Upper lobe of left lung (tissue), 6 donors: ENCODE measurements at regions not wholly inside any gene's neighbourhood (a gene's known extent, or its start where the extent isn't known, plus 50 kb on each side); places are given as distances from the start of the nearest gene placed in this dataset.

Source experiments
- ATAC-seq, 2 donors: fragments of 200-7000 bp; cut with Tn5 transposase; one replicate each; pipeline ENCODE4 v1.9.1; 2022; ENCODE audit warnings: mild to moderate bottlenecking in 2 of 2, moderate library complexity in 2 of 2; ENCODE audit not compliant: low FRiP score in 2 of 2
- DNase-seq, 2 donors: peaks; one replicate each; pipeline ENCODE4 v3.0.0-alpha.2; 2019 to 2020
- H3K27ac ChIP-seq, 4 donors: fragments of 200-600 bp; sonication (generic); one replicate each; pipeline ENCODE4 v1.5.1; 2016 to 2019
- H3K27me3 ChIP-seq, 4 donors: fragments of 200-600 bp; sonication (generic); one replicate each; pipeline ENCODE4 v1.5.1; 2017 to 2019
- H3K36me3 ChIP-seq, 4 donors: fragments of 200-600 bp; sonication (generic); one replicate each; pipeline ENCODE4 v1.5.1; 2016 to 2019
- H3K4me1 ChIP-seq, 4 donors: fragments of 200-600 bp; sonication (generic); one replicate each; pipeline ENCODE4 v1.5.1; 2018 to 2019
- H3K4me3 ChIP-seq, 4 donors: fragments of 200-600 bp; sonication (generic); one replicate each; pipeline ENCODE4 v1.5.1; 2017 to 2019; ENCODE audit warnings: mild to moderate bottlenecking in 2 of 4, moderate library complexity in 1 of 4
- H3K9me3 ChIP-seq, 4 donors: fragments of 200-600 bp; sonication (generic); one replicate each; pipeline ENCODE4 v1.5.1; 2018 to 2019
- EP300 ChIP-seq, 4 donors: sonication (generic); formaldehyde crosslinking; IDR thresholded peaks; one replicate each; pipeline ENCODE4 v1.5.1; 2017; ENCODE audit warnings: antibody characterized with exemption in 4 of 4, control low read depth in 2 of 4
- POLR2A ChIP-seq, 4 donors: fragments of 450-650 bp; IDR thresholded peaks; one replicate each; pipeline ENCODE4 v1.5.1; 2016 to 2017; ENCODE audit warnings: antibody characterized with exemption in 4 of 4, mild to moderate bottlenecking in 2 of 4
- POLR2AphosphoS5 ChIP-seq, 2 donors: sonication (generic); formaldehyde crosslinking; IDR thresholded peaks; one replicate each; pipeline ENCODE4 v1.5.1; 2017; ENCODE audit warnings: antibody characterized with exemption in 2 of 2
- WGBS, 2 donors: methylation state at CpG; one replicate each; pipeline ENCODE4 v1.1.5; 2017 to 2018; 5-methylcytosine and 5-hydroxymethylcytosine counted together
- TF ChIP-seq, protein P1 (sequence below), 6 experiments: fragments of 450-650 bp in 4 of 6; fragments of 200-600 bp in 2 of 6; sonication (generic) in 2 of 6; IDR thresholded peaks; one replicate each; pipeline ENCODE4 v1.5.1; 2016 to 2019; ENCODE audit warnings: antibody characterized with exemption in 6 of 6
- donor health status: DM: no; HTN: no; CAD: no; lungs with moderate emphysema.
- donor health status: DM: no; HTN: yes; CAD: no; lungs with severe emphysema.

- H3K4me3 ChIP-seq: no peak overlapping the region
- DNase-seq (no peak), ATAC-seq (no peak)
- no peaks in the 10 kb centered on the region for H3K9me3 ChIP-seq
- no peaks in the 10 kb centered on the region for H3K36me3 ChIP-seq
- no peaks in the 10 kb centered on the region for H3K27me3 ChIP-seq
- H3K4me1 ChIP-seq: peaks cover 11 to 16% (median 12%) of the 10 kb centered on the region in 4 donors
- no peak overlapping the region for H3K27ac ChIP-seq
- TF ChIP-seq EP300 (IDR thresholded peaks at IDR 0.05): no peak
- TF ChIP-seq, protein P1, sequence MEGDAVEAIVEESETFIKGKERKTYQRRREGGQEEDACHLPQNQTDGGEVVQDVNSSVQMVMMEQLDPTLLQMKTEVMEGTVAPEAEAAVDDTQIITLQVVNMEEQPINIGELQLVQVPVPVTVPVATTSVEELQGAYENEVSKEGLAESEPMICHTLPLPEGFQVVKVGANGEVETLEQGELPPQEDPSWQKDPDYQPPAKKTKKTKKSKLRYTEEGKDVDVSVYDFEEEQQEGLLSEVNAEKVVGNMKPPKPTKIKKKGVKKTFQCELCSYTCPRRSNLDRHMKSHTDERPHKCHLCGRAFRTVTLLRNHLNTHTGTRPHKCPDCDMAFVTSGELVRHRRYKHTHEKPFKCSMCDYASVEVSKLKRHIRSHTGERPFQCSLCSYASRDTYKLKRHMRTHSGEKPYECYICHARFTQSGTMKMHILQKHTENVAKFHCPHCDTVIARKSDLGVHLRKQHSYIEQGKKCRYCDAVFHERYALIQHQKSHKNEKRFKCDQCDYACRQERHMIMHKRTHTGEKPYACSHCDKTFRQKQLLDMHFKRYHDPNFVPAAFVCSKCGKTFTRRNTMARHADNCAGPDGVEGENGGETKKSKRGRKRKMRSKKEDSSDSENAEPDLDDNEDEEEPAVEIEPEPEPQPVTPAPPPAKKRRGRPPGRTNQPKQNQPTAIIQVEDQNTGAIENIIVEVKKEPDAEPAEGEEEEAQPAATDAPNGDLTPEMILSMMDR (IDR thresholded peaks at IDR 0.05): no peak
- TF ChIP-seq POLR2AphosphoS5 (IDR thresholded peaks at IDR 0.05): no peak
- no peak for TF ChIP-seq POLR2A (IDR thresholded peaks at IDR 0.05)
- WGBS, 2 donors: 85 to 87% methylated on average over 8 to 11 of the region's 11 CpGs
These were observed 55.6 kb upstream of the BCL2L14 start for GRCh38 chr12:12015073-12015685.

DNA sequence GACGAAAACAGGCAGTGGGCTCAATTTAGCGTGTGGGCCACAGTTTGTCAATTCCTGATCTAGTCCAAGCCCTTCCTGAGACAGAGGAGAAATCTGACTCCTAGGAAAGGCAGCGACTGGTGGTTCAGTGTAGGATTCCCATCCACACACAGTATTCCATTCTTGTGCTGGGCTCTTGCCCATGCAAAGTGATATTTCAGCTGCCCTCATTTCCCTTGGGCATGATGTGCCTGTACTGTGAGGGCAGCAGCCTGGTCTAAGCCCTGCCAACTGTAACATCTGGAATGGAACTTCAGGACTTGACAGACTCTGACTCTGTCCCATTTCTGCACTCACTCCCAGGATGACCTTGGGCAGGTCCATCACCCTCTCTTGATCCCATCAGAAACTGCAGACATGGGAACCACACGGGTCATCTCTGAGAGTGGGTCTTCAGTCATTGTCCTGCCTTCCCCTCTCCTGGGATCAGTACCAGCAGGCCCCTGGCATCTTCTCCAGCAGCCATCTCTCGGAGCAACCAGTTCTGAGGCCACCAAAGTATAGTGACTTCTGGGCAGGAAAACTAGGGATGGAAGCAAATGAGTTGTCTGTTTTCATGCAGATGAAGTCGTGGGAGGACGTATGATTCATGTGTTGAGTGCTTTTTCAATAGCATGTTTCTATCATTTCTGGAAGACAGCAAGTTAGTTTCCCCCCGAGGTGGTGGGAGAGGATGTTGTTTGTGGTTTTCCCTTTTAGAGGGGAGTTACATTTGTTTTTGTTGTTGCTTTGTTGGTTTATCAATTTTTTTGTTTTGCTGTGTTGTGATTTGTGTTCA is 54.2 kb upstream of the BCL2L14 start:
- H3K4me3 ChIP-seq: no peak overlapping the region
- H3K4me1 ChIP-seq: peaks cover 0 to 4% (median 2%) of the 10 kb centered on the region in 4 donors
- DNase-seq: no peak
- 67 to 82% methylated on average over 8 of the region's 8 CpGs for WGBS, 2 donors
- H3K9me3 ChIP-seq: no peaks in the 10 kb centered on the region
- H3K36me3 ChIP-seq: no peaks in the 10 kb centered on the region
- TF ChIP-seq POLR2A (IDR thresholded peaks at IDR 0.05): no peak
- no peak for TF ChIP-seq POLR2AphosphoS5 (IDR thresholded peaks at IDR 0.05)
- TF ChIP-seq, protein P1 (IDR thresholded peaks at IDR 0.05): no peak
- no peak for TF ChIP-seq EP300 (IDR thresholded peaks at IDR 0.05)
- no peaks in the 10 kb centered on the region for H3K27me3 ChIP-seq
- ATAC-seq: no peak
- no peak overlapping the region for H3K27ac ChIP-seq

DNA sequence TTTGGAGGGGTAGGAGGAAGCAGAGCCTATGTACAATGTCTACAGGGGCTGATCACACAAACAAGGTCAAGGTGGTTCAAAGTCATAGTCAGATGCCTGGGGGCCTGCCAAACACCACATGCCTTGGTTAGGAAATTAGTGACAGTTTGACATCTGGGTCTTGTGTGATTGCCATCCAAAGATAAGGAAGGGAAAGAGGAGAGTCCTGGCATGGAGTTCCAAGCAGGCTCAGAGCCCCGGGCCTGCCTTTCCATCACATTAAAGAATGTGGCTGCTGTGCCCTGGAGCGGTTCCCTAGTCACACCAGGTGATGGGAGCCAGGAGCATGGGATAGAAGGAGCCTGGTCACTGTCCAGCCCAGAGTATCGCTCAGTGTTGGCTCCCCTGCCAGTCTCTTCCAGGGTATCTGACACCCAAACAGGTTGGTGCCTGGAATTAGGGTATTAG is 53.6 kb upstream of the BCL2L14 start:
- peaks cover 0 to 4% (median 0%) of the 10 kb centered on the region in 4 donors for H3K4me1 ChIP-seq
- H3K4me3 ChIP-seq: no peak overlapping the region
- H3K27me3 ChIP-seq: no peaks in the 10 kb centered on the region
- DNase-seq (no peak), ATAC-seq (no peak)
- 69 to 73% methylated on average over 3 of the region's 3 CpGs for WGBS, 2 donors
- no peak overlapping the region for H3K27ac ChIP-seq
- no peaks in the 10 kb centered on the region for H3K9me3 ChIP-seq
- no peaks in the 10 kb centered on the region for H3K36me3 ChIP-seq
- no peak for TF ChIP-seq POLR2AphosphoS5 (IDR thresholded peaks at IDR 0.05)
- TF ChIP-seq POLR2A (IDR thresholded peaks at IDR 0.05): no peak
- TF ChIP-seq, protein P1 (IDR thresholded peaks at IDR 0.05): no peak
- TF ChIP-seq EP300 (IDR thresholded peaks at IDR 0.05): no peak

DNA sequence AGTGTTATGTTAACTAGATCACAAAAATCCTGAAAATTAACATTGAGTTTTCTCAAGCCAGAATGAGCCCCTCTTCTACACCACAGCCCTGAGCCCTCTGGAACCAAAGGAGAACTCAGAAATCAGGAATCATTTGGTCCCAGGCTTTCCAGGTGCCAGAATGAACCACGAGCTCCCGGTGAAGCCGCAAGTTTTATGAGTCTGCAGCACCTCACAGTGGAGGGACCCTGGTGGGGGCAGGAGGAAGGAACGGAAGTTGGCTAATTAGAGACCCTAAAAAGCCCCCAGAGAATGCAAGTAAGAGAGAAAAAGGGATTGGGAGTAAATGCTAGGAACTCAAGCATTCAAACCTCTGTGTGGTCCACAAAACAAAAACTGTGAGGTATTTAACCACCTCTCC is 52.9 kb upstream of the BCL2L14 start:
- H3K4me1 ChIP-seq: peaks cover 0 to 4% (median 0%) of the 10 kb centered on the region in 4 donors
- 55 to 61% methylated on average over 4 of the region's 4 CpGs for WGBS, 2 donors
- no peak overlapping the region for H3K4me3 ChIP-seq
- TF ChIP-seq POLR2A (IDR thresholded peaks at IDR 0.05): no peak
- no peak for TF ChIP-seq EP300 (IDR thresholded peaks at IDR 0.05)
- TF ChIP-seq, protein P1 (IDR thresholded peaks at IDR 0.05): no peak
- TF ChIP-seq POLR2AphosphoS5 (IDR thresholded peaks at IDR 0.05): no peak
- ATAC-seq (no peak), DNase-seq (no peak)
- no peaks in the 10 kb centered on the region for H3K36me3 ChIP-seq
- no peak overlapping the region for H3K27ac ChIP-seq
- H3K9me3 ChIP-seq: no peaks in the 10 kb centered on the region
- H3K27me3 ChIP-seq: no peaks in the 10 kb centered on the region
